Hippocampal formation (tissue), 2 donors: ENCODE measurements at regions not wholly inside any gene's neighbourhood (a gene's known extent, or its start where the extent isn't known, plus 50 kb on each side); places are given as distances from the start of the nearest gene placed in this dataset.

Experiments
- DNase-seq, 2 donors: peaks; one replicate each; lab custom pipeline; 2025; lab: John Stamatoyannopoulos, UW

DNA sequence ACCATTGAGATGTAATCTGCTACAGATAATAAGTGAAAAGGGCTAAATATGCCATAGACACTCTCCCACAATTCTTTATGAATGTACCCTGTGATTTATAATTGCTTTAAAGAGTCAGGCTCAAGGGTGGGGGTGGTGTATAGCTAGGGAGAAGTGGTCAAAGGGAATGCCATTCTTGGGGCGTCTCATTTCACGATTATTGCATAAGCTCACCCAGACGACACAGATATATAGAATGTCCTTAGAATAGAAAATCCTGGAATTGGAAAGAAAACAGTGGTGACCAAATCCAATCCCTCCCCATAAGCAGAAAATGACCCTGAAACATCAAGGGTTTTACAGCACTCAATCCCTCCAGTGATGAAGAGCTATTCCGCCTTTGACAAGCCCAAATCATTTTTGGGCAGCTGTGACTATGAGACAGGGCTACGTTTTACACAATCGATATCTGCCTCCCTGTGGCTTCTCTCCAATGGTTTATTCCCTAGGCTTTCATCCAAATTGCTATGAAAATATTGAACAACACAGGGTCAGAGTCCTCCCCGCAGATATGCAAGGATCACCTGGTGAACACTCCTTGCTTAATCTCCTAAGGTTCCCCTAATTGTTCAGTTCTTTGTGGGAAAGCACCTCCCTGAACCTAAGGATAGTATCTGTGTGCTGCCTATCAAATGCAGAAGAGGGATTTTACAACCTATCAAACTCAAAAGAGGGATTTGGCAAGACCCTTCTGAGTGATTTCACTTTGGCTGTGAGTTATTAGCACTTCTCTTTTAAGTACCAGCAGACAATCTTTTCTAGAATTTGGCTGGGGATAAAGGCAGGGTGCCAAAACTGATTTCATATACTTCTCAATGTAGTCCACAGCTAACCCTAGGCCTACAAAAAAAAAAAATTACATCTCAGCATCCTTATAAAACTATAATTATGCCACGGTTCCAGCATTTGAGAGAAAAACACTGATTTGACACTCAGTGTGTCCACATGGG is 144.9 kb upstream of the CDH6 start:
- DNase-seq = no peak

DNA sequence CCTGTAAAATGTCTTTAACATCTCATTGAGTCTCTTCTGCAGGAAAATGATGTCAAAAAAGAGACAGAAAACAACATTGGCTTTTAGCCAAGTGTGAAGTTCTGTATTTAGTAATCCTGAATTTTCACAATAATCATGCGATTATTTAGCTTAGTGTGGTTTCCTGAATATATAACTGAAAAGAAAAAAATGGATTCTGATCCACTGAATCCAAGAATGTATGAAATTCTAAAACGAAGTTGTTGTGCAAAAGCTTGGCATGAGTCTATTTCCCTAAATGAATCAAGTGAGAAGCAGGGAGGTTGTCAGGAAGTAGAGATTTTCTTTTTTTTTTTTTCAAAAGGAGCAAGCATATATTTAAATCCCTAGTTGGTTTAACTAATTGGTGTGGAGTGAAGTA is 145.9 kb upstream of the CDH6 start:
- DNase-seq = no peak

DNA sequence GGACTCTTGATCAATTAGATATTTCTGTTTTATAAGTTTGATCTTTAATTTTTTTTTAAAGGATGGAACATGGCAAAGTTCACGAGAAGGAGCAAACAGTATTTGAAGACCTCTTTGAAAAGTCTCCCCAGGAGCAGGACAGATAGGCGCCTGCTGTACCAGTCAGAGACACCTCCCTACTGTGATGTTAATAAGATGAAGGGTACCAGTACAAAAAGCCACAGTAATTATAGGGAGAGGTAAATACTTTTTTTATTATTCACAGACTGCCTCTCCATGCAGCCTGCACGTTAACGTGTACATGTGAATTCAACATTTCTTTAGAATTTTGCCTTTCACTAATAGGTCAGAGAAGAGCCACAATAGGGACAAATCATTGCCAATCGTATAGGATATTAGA is 146.5 kb upstream of the CDH6 start:
- DNase-seq = no peak

DNA sequence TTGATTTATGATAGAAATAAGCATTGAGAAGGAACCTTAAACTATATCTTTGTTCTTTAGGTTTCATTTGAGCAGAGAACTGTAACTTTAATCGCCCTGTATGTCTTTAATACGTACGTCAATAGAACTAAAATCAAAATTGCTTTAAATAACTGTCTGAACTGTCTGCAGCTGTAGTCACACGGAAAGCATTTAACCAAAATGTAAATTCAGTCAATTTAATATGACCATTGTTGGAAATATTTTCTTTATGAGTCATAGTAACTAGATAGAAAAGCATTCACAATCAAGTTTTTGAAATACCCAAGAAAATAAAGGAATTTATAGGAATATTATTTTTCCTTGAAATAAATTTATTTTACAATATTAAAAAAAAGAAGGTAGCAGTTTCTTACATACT is 157.1 kb upstream of the CDH6 start:
- no peak for DNase-seq

DNA sequence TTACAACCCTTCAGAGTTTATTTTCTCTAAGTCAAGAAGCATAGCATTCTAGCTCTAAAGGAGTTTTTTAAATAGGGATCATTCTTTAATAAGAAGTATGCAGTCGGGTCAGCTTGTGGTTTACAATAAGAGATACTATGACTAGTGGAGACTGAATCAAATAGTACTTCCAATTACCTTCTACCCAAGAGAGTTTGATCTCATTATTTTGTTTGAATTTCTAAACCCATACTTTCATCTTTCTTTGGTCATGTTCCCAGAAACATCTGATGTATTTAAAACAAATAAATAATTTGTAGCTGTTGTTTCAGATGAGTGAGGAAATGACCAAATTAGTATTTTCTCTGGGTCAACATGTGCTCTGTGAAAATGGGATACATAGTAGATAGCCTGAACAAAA is 160.2 kb upstream of the CDH6 start:
- no peak for DNase-seq

DNA sequence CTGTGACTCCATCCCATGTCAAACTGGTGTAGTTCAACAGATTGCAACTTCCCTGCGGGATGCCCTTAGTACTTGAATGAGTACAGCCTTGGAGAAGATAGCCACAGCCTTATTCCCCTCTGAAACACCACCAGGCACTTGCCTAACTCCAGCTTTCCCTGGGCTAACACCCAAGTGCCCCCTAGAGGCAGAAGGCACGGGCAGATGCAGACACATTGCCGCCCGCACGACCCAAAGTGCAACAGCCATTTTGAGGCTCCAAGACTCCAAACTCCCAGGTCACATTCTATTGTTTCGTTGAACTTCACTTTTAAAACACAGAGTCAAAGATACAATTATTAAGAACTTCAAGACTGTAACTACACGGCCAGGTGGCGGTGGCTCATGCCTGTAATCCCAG is 163.6 kb upstream of the CDH6 start:
- DNase-seq = no peak

DNA sequence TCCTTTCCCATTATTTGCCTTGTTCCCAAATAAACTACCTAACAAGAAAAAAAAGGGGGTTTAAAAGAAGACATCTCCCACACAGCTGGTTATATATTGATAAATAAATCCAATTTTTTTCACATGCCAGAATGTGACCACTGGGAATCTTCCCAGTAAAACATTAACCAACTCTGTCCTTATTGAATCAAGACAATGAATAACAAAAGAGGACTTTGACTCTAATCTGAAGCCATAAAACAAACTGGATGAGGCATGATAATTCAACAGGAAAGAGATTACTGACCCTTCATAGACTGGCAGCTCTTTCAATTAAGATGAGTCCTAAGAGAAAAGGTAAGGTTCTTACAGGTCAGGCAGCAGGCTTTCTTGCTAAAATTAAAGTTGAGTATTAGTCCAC is 165.8 kb upstream of the CDH6 start:
- DNase-seq = no peak

DNA sequence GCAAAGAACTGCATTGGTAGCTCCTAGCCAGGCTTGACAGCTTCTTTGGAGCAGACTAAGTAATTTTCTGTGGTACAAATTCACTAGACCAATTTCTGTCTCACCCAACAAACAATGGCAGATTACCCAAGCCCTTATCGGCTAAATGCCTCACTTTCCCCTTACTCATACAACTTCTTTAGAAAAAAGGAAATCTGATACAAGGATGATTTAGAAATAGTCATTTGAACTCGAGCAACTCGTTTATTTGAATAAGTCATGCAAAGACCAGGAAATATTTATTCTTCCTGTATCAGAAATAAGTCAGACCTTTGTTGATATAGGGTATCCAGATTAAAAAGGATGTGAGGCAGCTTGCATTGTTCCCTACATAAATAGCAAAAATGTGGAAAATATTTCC is 170.4 kb upstream of the CDH6 start:
- no peak for DNase-seq

DNA sequence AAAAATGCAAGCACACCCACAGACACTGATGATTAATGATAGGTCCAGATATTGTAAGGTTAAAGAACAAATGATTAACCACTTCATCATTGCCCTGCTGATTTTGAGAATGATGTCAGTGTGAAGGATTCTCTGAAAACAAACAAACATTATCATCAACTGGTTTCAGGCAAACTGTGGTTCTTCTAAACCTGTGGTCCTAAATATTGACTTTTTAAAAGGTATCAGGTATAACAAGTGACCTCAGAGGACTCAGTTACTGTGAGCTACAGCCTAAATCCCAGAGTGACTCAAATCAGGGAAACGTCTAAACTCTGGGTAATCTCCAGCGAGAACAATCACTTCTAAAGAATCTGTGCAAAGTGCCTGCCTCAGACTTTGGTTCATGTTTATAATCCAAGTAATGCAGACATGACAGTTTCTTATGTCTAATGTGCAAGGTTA is 172.3 kb upstream of the CDH6 start:
- no peak for DNase-seq

DNA sequence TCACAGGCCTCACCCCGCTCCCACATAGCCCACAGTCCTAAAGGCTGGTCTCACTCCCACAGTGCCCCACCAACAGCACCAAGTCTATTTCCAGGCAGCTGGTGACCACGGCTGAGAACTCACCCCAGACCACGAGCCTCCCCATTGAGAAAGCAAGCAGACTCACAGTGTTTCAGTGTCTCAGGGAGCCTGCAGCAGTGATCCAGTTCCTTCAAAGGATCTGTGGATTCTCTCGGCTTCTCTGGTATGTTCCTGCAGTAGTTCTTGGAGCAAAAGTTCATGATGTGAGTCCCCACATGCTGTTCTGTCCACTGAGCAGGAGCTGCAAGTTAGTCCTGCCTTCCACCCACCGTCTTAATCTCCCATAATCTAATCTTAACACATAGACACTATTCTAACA is 185.3 kb upstream of the CDH6 start:
- DNase-seq = no peak

DNA sequence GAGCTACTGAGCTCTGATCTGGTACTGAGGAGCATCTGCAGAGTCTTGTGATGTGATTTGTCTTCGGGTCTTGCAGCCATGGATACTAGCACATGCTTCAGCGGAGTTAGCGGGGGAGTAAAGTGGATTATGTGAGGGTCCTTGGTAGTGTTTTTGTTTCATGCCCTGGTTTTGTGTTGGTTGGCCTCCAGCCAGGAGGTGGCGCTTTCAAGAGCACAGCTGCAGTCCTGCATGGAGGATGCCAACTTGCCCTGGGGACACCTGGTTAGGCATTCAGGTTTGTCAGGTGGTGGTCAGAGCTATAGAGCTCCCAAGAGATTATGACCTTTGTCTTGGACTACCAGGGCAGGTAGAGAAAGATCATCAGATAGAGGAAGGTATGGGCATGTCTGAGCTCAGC is 185.8 kb upstream of the CDH6 start:
- no peak for DNase-seq

DNA sequence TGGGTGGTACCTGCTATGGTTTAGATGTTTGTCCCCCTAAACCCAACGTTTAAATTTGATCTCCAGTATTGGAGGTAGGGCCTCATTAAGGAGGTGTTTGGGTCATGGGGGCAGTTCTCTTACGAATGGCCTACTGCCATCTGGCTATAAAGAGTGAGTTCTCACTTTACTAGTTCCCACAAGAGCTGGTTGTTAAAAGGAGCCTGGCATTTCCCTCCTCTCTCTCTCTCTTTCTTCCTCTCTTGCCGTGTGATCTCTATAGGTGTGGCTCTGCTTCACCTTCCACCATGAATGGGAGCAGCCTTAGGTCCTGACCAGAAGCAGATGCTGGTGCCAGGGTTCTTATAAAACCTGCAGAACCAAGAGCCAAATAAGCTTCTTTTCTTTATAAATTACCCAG is 193.2 kb upstream of the CDH6 start:
- no peak for DNase-seq

DNA sequence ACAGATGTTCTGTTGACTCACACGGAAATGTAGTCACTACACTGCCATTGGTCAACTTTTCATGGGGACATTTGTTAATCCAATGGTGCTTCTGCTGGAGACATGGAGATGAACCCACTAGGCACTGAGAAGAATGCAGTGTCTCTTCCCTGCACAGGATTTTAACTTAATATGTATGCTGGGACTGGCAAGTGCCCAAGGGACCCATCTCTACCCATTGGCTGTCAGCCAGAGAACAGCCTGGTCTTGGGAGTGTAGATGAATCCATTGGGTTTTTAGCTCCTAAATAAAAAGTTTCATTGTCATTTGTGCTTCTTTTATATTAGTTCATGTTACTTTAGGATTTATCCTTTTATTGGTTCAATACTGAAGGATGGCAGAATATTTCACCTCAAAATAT is 195.8 kb upstream of the CDH6 start:
- DNase-seq = no peak

DNA sequence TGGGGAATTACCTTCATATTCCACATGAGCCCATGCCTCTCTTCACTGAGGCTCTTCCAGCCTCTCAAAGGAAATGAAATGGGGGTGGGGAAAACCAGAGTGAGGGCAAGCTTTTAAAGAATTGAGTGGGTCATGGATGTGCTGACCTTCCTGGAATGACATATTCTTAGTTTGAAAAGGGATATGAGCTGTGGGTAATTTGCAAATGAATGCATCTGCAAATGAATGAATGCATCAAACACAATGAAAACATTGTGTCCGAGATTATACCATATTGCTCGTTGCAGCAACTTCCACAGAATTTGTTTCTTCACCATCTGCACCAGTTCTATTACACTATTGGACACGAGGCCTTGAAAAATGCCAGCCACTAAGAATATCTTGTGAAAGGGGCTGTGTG is 198.6 kb upstream of the CDH6 start:
- no peak for DNase-seq

DNA sequence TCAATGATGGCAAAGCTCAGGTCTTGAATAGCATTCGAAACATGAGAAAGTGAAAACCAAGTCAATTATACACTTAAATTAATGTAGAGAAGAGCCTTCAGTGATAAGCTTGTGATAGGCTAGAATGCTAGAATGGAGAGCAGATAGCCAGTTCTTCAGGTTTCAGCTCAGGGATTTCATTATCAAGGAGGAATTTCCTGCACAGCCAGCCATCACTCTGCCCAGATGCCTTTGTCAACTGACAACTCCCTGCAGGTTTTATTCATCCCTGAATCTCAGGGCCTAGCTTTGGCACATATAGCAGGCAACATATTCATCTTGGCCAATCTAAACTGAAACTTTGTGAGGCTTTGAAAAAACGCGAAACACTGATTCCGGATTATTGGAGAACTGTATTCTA is 199.3 kb upstream of the CDH6 start:
- DNase-seq = no peak

DNA sequence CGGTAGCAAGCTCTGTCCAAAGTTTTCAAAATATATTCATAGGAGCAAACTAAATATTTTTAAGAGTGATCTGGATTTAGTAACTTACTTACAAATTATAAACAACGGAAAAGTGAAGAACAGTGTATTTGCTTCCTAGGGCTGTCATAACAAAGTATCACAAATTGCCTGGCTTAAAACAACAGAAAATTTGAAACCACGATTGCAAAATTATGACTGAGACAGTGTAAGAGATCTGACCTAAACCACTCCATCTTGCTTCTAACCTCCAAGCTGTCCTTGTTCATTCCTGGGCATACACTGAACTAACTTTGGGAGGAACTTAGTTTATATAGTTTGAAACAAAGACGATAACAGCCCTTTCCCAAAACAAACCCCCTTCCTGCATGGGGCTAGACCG is 202.0 kb upstream of the CDH6 start:
- no peak for DNase-seq

DNA sequence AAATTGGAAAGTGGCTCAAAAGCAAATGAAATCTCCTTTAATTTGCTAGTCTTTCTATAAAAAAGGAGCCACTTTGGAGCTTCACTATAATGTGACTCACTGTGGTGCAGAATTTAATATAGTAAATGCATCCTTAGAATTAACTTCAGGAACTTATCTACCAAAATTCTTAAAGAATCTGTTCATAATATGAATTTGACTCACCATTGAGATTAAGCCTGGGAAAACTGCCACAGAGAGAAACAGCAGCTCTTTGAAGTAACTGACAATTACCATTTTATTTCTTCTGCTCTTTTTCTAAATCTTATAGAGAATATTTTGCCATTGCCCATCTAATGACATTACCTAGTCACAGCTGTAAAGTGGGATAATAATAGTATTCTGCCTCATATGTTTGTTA is 211.9 kb upstream of the CDH6 start:
- DNase-seq = no peak

DNA sequence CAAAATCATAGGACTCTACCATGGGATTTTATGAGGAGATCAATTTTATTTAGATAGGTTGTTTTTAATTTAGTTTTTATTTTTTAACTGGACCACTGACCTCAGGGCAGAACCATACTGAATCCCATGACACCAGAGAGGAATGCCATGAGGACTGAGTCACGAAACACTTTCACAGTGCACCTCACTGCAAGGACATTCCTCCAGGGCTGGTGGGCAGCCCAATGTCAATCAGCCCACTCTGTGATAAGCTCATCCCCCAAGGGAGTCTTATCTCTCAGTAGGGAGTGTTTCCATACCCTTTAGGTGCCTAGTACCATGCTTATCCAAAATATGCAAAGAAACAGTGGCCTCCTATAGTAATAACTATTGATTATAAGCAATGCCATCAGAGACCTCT is 224.5 kb upstream of the CDH6 start:
- no peak for DNase-seq

DNA sequence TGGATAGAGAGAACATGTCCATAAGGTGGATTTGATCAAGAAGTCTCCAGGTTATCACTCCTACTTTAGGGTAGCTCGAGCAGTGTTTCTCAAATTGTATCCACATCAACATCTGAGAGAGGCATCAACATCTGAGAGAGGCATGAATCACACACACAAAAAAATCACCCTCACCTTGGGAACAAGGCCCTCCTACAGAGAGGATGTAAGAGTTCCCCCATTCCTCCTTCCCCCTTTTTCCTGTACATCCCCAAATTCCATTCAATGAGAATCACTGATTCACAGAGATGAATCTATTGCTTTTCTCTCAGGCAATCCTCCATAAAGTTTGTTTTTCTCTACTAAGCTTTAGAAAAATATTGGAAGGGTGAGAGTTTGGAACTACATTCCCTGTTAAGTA is 233.4 kb upstream of the CDH6 start:
- DNase-seq = no peak

DNA sequence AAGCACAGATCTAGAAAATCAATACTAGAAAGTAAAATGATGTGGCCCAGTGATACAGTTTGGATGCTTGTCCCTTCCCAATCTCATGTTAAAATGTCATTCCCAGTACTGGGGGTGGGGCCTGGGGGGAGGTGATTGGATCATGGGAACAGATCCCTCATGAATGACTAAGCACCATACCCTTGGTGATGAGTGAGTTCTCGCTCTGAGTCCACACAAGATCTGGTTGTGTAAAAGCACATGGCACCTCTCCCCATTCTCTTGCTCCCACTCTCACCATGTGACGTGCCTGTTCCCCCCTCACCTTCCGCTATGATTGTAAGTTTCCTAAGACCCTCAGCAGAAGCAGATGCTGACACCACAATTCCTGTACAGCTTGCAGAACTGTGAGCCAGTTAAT is 234.2 kb upstream of the CDH6 start:
- DNase-seq = no peak

DNA sequence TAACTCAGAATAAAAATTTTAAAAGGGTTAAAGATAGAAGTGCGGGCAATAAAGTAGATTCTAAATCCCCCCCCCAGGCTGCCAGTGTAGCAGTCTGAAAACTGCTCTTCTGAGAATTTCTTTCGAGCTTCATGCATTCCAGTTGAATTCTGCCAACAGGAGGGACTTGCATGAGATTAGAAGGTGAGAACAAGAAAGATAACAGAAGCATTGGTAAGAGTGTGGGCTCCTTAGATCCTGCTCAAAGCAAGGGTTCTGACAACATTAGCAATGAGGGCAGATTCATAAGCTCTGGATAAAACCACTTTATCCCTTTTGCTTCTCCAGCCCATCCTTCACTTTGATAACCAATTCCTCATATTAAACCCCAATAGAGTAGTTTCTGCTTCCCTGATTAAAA is 235.9 kb upstream of the CDH6 start:
- DNase-seq = no peak

DNA sequence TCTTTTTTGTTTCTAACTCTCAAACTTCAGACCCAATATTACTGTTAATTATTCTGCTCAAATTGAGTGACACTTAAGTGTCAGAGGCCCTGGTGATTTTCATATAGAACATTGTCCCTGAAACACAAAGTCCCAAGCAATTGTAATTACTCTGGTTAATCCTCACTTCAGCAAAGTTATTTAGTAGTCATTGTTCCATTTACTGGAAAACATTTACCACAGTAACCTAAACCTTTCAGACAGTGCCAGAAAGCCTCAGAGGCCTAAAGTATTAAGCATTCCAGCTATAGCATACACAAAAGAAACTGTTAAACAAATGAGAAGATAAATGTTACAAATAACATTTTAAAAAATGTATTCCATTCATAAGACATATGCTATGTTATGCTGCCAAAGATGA is 237.2 kb upstream of the CDH6 start:
- no peak for DNase-seq

DNA sequence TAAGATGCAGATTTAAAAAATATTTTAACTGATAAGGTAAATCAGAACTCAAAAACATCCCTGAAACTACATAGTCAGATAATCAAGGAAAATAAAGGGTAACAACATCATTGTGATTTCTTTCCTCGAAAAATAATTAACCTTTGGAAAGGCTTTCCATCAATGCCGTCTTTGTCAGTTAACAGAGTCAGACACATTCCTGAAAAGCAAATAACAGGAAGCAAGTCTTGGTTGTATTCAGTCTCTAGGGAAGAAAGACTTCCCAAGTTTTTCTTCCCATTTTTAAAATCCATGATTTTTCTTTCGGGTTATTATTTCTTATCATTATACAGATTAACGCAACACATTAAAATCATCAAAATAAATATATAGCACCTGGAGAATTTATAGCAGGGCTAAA is 256.4 kb upstream of the CDH6 start:
- no peak for DNase-seq

DNA sequence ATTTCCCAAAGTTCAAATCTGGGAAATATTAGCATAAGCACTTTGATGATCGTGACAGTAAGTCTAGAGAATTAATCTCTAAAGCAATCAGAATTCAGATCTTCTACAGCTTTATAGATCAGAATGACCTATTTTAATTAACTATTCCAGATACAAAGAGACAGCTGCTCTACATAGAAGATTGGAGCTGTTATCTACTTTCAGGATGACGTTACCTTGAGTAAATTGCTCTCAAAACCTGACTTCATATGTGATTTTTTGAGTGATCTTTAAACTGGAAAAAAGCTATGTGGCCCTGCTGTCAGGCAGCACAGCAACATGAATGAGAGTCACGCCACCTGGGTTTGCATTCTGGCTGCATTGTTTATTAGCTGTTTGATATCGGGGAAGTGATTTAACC is 259.9 kb upstream of the CDH6 start:
- DNase-seq = no peak
